ENCODE measurements at regions not wholly inside any gene's neighbourhood (a gene's known extent, or its start where the extent isn't known, plus 50 kb on each side); places are given as distances from the start of the nearest gene placed in this dataset.

DNA sequence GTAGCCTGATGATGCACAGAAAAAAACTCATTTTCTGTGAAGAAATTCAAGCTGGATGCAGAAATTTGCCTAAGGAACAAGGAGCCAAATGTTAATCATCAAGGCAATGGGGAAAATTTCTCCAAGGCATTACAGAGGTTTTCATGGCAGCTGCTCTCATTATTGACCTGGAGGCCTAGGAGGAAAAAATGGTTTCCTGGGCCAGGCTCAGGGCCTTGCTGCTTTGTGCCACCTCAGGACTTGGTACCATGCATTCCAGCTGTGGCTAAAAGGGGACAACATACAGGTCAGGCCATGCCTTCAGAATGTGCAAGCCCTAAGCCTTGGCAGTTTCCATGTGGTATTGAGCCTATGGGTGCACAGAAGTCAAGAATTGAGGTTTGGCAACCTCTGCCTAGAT lies 1320.1 kb upstream of the MIR17HG start:
- CTCF ChIA-PET: no interaction called here
- POLR2A ChIA-PET: no interaction called here
- H3K9me3 ChIP-seq (ENCODE audit: control extremely low read depth in 1 of 5, control insufficient read depth in 4 of 5, insufficient read depth in 2 of 5, low read depth in 1 of 5, low read length in 4 of 5): peaks cover 0 to 14% (median 4%) of the 10 kb centered on the region in 5 experiments
- DNase-seq: no peak
- H3K4me1 ChIP-seq (ENCODE audit: control extremely low read depth in 1 of 4, control insufficient read depth in 4 of 4, insufficient read depth in 4 of 4, low read length in 3 of 4): no peaks in the 10 kb centered on the region
- no peak overlapping the region for H3K27ac ChIP-seq (ENCODE audit: insufficient read depth in 1 of 2, low read depth in 1 of 2, low read length in 2 of 2, poor library complexity in 1 of 2, severe bottlenecking in 2 of 2)
- H3K27me3 ChIP-seq (replicated peaks in 2 of 5; ENCODE audit: control insufficient read depth in 4 of 5, insufficient read depth in 5 of 5, low read length in 4 of 5): no peaks in the 10 kb centered on the region
- H3K4me3 ChIP-seq (ENCODE audit: control insufficient read depth in 1 of 7, extremely low read depth in 1 of 7, insufficient read depth in 4 of 7, low read depth in 2 of 7, low read length in 6 of 7): no peak overlapping the region
- no peaks in the 10 kb centered on the region for H3K36me3 ChIP-seq (ENCODE audit: control insufficient read depth in 4 of 4, insufficient read depth in 4 of 4, low read length in 3 of 4)

- no peaks in the 10 kb centered on the region for H3K4me1 ChIP-seq (ENCODE audit: control extremely low read depth in 1 of 4, control insufficient read depth in 4 of 4, insufficient read depth in 4 of 4, low read length in 3 of 4)
- no peak overlapping the region for H3K4me3 ChIP-seq (ENCODE audit: control insufficient read depth in 1 of 7, extremely low read depth in 1 of 7, insufficient read depth in 4 of 7, low read depth in 2 of 7, low read length in 6 of 7)
- ChIA-PET CTCF (no interaction called here), POLR2A (no interaction called here)
- H3K36me3 ChIP-seq (ENCODE audit: control insufficient read depth in 4 of 4, insufficient read depth in 4 of 4, low read length in 3 of 4): no peaks in the 10 kb centered on the region
- H3K27ac ChIP-seq (ENCODE audit: insufficient read depth in 1 of 2, low read depth in 1 of 2, low read length in 2 of 2, poor library complexity in 1 of 2, severe bottlenecking in 2 of 2): no peak overlapping the region
- peaks cover 0 to 11% (median 4%) of the 10 kb centered on the region in 5 experiments for H3K9me3 ChIP-seq (ENCODE audit: control extremely low read depth in 1 of 5, control insufficient read depth in 4 of 5, insufficient read depth in 2 of 5, low read depth in 1 of 5, low read length in 4 of 5)
- no peak for DNase-seq
- no peaks in the 10 kb centered on the region for H3K27me3 ChIP-seq (replicated peaks in 2 of 5; ENCODE audit: control insufficient read depth in 4 of 5, insufficient read depth in 5 of 5, low read length in 4 of 5)
- WGBS (ENCODE audit: insufficient coverage): 97% methylated on average over 5 of the region's 5 CpGs
Observed at GRCh38 chr13:90032313-90032712, 1315.2 kb upstream of the MIR17HG start.

DNA sequence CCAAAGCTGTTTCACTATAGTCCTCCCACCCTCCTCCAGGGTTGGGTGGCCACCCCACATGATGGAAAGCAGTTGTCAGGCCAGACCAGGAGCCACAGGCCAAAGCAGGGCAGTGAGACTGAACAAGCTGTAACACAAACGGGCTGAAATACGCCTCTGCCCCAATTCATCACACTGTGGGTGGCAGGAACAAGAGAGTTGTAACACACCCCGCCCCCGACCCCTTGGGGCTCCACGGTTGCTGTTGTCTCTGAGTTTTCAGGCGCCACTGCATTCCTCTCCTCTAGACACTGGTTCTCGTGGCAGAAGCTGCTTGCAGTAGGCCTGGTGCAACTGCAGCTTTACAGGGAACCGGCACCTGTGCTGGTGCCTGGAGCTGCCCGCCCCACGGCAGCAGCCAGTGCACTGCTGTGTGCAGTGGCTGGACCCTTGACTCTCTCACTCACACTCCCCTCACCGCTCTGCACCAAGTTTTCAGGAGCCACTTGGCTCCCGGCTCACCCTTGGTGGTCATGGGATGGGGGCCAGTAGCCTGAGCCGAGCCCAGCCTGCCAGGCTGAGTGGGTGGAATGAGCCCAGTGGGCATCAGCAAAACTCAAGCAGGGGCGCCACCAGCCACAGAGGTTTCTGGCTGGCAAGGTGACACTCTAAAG lies 1314.5 kb upstream of the MIR17HG start:
- no peak for DNase-seq
- H3K4me3 ChIP-seq (ENCODE audit: control insufficient read depth in 1 of 7, extremely low read depth in 1 of 7, insufficient read depth in 4 of 7, low read depth in 2 of 7, low read length in 6 of 7): no peak overlapping the region
- 98% methylated on average over 9 of the region's 14 CpGs for WGBS (ENCODE audit: insufficient coverage)
- POLR2A ChIA-PET: no interaction called here
- H3K9me3 ChIP-seq (ENCODE audit: control extremely low read depth in 1 of 5, control insufficient read depth in 4 of 5, insufficient read depth in 2 of 5, low read depth in 1 of 5, low read length in 4 of 5): peaks cover 0 to 7% (median 4%) of the 10 kb centered on the region in 5 experiments
- CTCF ChIA-PET: no interaction called here
- H3K4me1 ChIP-seq (ENCODE audit: control extremely low read depth in 1 of 4, control insufficient read depth in 4 of 4, insufficient read depth in 4 of 4, low read length in 3 of 4): no peaks in the 10 kb centered on the region
- H3K27me3 ChIP-seq (replicated peaks in 2 of 5; ENCODE audit: control insufficient read depth in 4 of 5, insufficient read depth in 5 of 5, low read length in 4 of 5): no peaks in the 10 kb centered on the region
- H3K27ac ChIP-seq (ENCODE audit: insufficient read depth in 1 of 2, low read depth in 1 of 2, low read length in 2 of 2, poor library complexity in 1 of 2, severe bottlenecking in 2 of 2): no peak overlapping the region
- no peaks in the 10 kb centered on the region for H3K36me3 ChIP-seq (ENCODE audit: control insufficient read depth in 4 of 4, insufficient read depth in 4 of 4, low read length in 3 of 4)

GRCh38 chr13:90039516-90039915 lies 1308.0 kb upstream of the MIR17HG start:
- no peaks in the 10 kb centered on the region for H3K27me3 ChIP-seq (replicated peaks in 2 of 5; ENCODE audit: control insufficient read depth in 4 of 5, insufficient read depth in 5 of 5, low read length in 4 of 5)
- no peaks in the 10 kb centered on the region for H3K4me1 ChIP-seq (ENCODE audit: control extremely low read depth in 1 of 4, control insufficient read depth in 4 of 4, insufficient read depth in 4 of 4, low read length in 3 of 4)
- no peak overlapping the region for H3K27ac ChIP-seq (ENCODE audit: insufficient read depth in 1 of 2, low read depth in 1 of 2, low read length in 2 of 2, poor library complexity in 1 of 2, severe bottlenecking in 2 of 2)
- 71% methylated on average over 2 of the region's 3 CpGs for WGBS (ENCODE audit: insufficient coverage)
- DNase-seq: no peak
- H3K9me3 ChIP-seq (ENCODE audit: control extremely low read depth in 1 of 5, control insufficient read depth in 4 of 5, insufficient read depth in 2 of 5, low read depth in 1 of 5, low read length in 4 of 5): no peaks in the 10 kb centered on the region
- no peaks in the 10 kb centered on the region for H3K36me3 ChIP-seq (ENCODE audit: control insufficient read depth in 4 of 4, insufficient read depth in 4 of 4, low read length in 3 of 4)
- H3K4me3 ChIP-seq (ENCODE audit: control insufficient read depth in 1 of 7, extremely low read depth in 1 of 7, insufficient read depth in 4 of 7, low read depth in 2 of 7, low read length in 6 of 7): no peak overlapping the region
- ChIA-PET CTCF (no interaction called here), POLR2A (no interaction called here)

GRCh38 chr13:90047600-90047999 lies 1299.9 kb upstream of the MIR17HG start:
- Histone ChIP-seq H3K4me3 (ENCODE audit: control insufficient read depth in 1 of 7, extremely low read depth in 1 of 7, insufficient read depth in 4 of 7, low read depth in 2 of 7, low read length in 6 of 7) (no peak overlapping the region), H3K27me3 (replicated peaks in 2 of 5; ENCODE audit: control insufficient read depth in 4 of 5, insufficient read depth in 5 of 5, low read length in 4 of 5) (no peaks in the 10 kb centered on the region), H3K9me3 (ENCODE audit: control extremely low read depth in 1 of 5, control insufficient read depth in 4 of 5, insufficient read depth in 2 of 5, low read depth in 1 of 5, low read length in 4 of 5) (peaks cover 3 to 16% (median 9%) of the 10 kb centered on the region in 5 experiments), H3K36me3 (ENCODE audit: control insufficient read depth in 4 of 4, insufficient read depth in 4 of 4, low read length in 3 of 4) (no peaks in the 10 kb centered on the region), H3K4me1 (ENCODE audit: control extremely low read depth in 1 of 4, control insufficient read depth in 4 of 4, insufficient read depth in 4 of 4, low read length in 3 of 4) (no peaks in the 10 kb centered on the region), H3K27ac (ENCODE audit: insufficient read depth in 1 of 2, low read depth in 1 of 2, low read length in 2 of 2, poor library complexity in 1 of 2, severe bottlenecking in 2 of 2) (no peak overlapping the region)
- ChIA-PET CTCF (no interaction called here), POLR2A (interaction anchor here (0.6 kb wide), 1 partner anchor 13 kb away, joined by 4 read pairs; no protein-coding TSS in a partner anchor)
- no peak for DNase-seq
- WGBS (ENCODE audit: insufficient coverage): 100% methylated on average over 1 of the region's 2 CpGs

DNA sequence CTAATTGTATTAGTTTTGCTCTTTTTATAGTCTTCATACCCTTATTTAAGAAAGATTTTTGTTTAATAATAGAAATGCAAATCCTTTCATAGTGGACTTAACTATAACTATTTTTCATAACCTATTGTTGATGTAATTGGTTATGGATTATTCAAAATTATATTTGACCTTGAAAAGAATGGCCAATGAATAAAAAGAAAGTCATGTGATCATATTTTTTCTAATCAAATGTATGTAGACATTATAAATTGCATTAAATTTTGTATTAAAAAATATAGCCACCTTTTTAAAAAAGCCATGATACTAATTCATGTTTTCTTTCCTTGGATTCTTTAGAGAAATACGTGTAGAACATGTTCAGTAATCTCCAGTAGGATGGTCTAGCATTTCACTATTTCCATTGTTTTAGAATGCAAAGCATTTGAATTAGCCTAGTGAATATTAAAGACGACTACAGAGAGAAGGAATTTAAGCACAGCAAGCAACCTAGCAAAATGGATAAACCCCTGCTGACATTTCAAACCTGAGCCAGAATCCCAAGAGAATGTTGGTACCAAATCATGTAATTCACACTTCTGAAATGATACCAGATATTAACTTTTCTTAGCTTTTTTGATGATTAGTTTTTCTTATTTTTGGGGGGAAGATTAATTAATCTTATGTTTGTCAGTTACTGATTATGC lies 1297.4 kb upstream of the MIR17HG start:
- CTCF ChIA-PET: interaction anchor here (0.9 kb wide), 1 partner anchor 817 kb away, joined by 3 read pairs; no protein-coding TSS in a partner anchor
- H3K27me3 ChIP-seq (replicated peaks in 2 of 5; ENCODE audit: control insufficient read depth in 4 of 5, insufficient read depth in 5 of 5, low read length in 4 of 5): no peaks in the 10 kb centered on the region

DNA sequence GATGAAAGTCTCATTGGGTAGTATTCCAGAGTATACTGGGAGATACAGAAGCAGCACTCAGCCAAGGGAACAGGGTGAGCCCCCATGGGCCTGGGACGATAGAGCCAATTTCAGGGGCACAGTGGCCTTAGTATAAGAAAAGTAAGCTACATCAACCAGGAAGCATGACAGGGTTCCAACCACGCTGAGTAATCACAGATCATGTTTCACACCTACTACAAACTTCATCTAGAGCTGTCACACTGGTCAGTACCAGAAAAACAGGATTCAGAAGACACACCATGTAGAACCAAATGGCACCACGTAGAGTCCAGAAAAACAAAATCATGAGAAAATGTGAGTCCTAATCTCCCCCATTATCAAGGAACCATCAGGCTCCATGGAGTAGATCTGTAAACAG lies 1292.4 kb upstream of the MIR17HG start:
- H3K27ac ChIP-seq (ENCODE audit: insufficient read depth in 1 of 2, low read depth in 1 of 2, low read length in 2 of 2, poor library complexity in 1 of 2, severe bottlenecking in 2 of 2): no peak overlapping the region
- ChIA-PET CTCF (interaction anchor here (0.6 kb wide), 2 partner anchors 79 to 140 kb away, joined by 3 read pairs; no protein-coding TSS in a partner anchor), POLR2A (no interaction called here)
- no peaks in the 10 kb centered on the region for H3K27me3 ChIP-seq (replicated peaks in 2 of 5; ENCODE audit: control insufficient read depth in 4 of 5, insufficient read depth in 5 of 5, low read length in 4 of 5)
- H3K9me3 ChIP-seq (ENCODE audit: control extremely low read depth in 1 of 5, control insufficient read depth in 4 of 5, insufficient read depth in 2 of 5, low read depth in 1 of 5, low read length in 4 of 5): no peaks in the 10 kb centered on the region
- WGBS (ENCODE audit: insufficient coverage): 67% methylated on average over 3 of the region's 3 CpGs
- DNase-seq: no peak
- H3K4me1 ChIP-seq (ENCODE audit: control extremely low read depth in 1 of 4, control insufficient read depth in 4 of 4, insufficient read depth in 4 of 4, low read length in 3 of 4): no peaks in the 10 kb centered on the region
- no peak overlapping the region for H3K4me3 ChIP-seq (ENCODE audit: control insufficient read depth in 1 of 7, extremely low read depth in 1 of 7, insufficient read depth in 4 of 7, low read depth in 2 of 7, low read length in 6 of 7)
- no peaks in the 10 kb centered on the region for H3K36me3 ChIP-seq (ENCODE audit: control insufficient read depth in 4 of 4, insufficient read depth in 4 of 4, low read length in 3 of 4)

More for the DNA sequence above, 1297.4 kb upstream of the MIR17HG start:
- Histone ChIP-seq H3K36me3 (ENCODE audit: control insufficient read depth in 4 of 4, insufficient read depth in 4 of 4, low read length in 3 of 4) (no peaks in the 10 kb centered on the region), H3K4me3 (ENCODE audit: control insufficient read depth in 1 of 7, extremely low read depth in 1 of 7, insufficient read depth in 4 of 7, low read depth in 2 of 7, low read length in 6 of 7) (no peak overlapping the region), H3K9me3 (ENCODE audit: control extremely low read depth in 1 of 5, control insufficient read depth in 4 of 5, insufficient read depth in 2 of 5, low read depth in 1 of 5, low read length in 4 of 5) (peaks cover 3 to 16% (median 9%) of the 10 kb centered on the region in 5 experiments), H3K27ac (ENCODE audit: insufficient read depth in 1 of 2, low read depth in 1 of 2, low read length in 2 of 2, poor library complexity in 1 of 2, severe bottlenecking in 2 of 2) (no peak overlapping the region), H3K4me1 (ENCODE audit: control extremely low read depth in 1 of 4, control insufficient read depth in 4 of 4, insufficient read depth in 4 of 4, low read length in 3 of 4) (no peaks in the 10 kb centered on the region)
- 100% methylated on average over 1 of the region's 2 CpGs for WGBS (ENCODE audit: insufficient coverage)
- POLR2A ChIA-PET: no interaction called here
- no peak for DNase-seq
